Vagina (tissue), 2 donors: ENCODE measurements at regions not wholly inside any gene's neighbourhood (a gene's known extent, or its start where the extent isn't known, plus 50 kb on each side); places are given as distances from the start of the nearest gene placed in this dataset.

Source experiments
- POLR2AphosphoS5 ChIP-seq, 2 donors: sonication (generic); formaldehyde crosslinking; IDR thresholded peaks; one replicate each; pipeline ENCODE4 v1.9.0; 2017; ENCODE audit warnings: antibody characterized with exemption in 2 of 2, mild to moderate bottlenecking in 2 of 2, low read depth in 1 of 2; ENCODE audit not compliant: insufficient read depth in 1 of 2
- TF ChIP-seq, protein P1 (sequence below), 3 experiments: fragments of 450-650 bp in 2 of 3; fragments of 200-600 bp in 1 of 3; sonication (generic) in 1 of 3; IDR thresholded peaks; one replicate each; pipeline ENCODE4 v1.5.1; 2017 to 2019; ENCODE audit warnings: antibody characterized with exemption in 3 of 3, mild to moderate bottlenecking in 2 of 3, moderate library complexity in 2 of 3

DNA sequence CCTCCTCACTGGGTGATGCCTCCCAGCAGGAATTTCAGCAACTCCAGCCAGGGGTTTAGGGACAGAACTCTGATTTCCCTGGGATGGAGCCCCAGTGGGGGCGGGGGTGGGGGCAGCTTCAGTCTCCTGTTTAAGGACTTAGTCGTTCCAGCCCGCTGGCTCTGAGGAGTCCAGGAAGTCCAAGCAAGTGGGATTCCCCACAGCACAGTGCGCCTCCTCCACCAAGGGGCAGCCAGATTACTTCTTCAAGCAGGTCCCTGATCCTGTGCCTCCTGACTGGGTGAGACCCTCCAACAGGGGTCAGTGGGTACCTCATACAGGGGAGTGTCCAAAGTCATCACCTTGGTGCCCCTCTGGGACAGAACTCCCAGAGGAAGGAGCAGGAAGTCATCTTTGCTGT lies 1438.4 kb upstream of the B3GALT2 start:
- no peak for TF ChIP-seq POLR2AphosphoS5 (IDR thresholded peaks at IDR 0.05; ENCODE audit: insufficient read depth in 1 of 2, low read depth in 1 of 2)
- TF ChIP-seq, protein P1, sequence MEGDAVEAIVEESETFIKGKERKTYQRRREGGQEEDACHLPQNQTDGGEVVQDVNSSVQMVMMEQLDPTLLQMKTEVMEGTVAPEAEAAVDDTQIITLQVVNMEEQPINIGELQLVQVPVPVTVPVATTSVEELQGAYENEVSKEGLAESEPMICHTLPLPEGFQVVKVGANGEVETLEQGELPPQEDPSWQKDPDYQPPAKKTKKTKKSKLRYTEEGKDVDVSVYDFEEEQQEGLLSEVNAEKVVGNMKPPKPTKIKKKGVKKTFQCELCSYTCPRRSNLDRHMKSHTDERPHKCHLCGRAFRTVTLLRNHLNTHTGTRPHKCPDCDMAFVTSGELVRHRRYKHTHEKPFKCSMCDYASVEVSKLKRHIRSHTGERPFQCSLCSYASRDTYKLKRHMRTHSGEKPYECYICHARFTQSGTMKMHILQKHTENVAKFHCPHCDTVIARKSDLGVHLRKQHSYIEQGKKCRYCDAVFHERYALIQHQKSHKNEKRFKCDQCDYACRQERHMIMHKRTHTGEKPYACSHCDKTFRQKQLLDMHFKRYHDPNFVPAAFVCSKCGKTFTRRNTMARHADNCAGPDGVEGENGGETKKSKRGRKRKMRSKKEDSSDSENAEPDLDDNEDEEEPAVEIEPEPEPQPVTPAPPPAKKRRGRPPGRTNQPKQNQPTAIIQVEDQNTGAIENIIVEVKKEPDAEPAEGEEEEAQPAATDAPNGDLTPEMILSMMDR (IDR thresholded peaks at IDR 0.05): no peak
